GM21423 (cell line): ENCODE measurements at regions not wholly inside any gene's neighbourhood (a gene's known extent, or its start where the extent isn't known, plus 50 kb on each side); places are given as distances from the start of the nearest gene placed in this dataset.
"Not testable (repeated sequence)": the region's sequence is repeated elsewhere in the genome, so short reads cannot be mapped to it uniquely, and the experiment has no call there.

Source experiments
- ATAC-seq: cut with Tn5 transposase; IDR thresholded peaks from one replicate; pipeline ENCODE4 v1.9.1; 2021; ENCODE audit warnings: mild to moderate bottlenecking, moderate library complexity; ENCODE audit not compliant: unreplicated experiment

- ATAC-seq = not testable (repeated sequence)
These were observed 257.0 kb upstream of the OSR1 start for GRCh38 chr2:19615402-19615801.

GRCh38 chr2:19614066-19614465, 255.6 kb upstream of the OSR1 start:
- ATAC-seq = no peak

DNA sequence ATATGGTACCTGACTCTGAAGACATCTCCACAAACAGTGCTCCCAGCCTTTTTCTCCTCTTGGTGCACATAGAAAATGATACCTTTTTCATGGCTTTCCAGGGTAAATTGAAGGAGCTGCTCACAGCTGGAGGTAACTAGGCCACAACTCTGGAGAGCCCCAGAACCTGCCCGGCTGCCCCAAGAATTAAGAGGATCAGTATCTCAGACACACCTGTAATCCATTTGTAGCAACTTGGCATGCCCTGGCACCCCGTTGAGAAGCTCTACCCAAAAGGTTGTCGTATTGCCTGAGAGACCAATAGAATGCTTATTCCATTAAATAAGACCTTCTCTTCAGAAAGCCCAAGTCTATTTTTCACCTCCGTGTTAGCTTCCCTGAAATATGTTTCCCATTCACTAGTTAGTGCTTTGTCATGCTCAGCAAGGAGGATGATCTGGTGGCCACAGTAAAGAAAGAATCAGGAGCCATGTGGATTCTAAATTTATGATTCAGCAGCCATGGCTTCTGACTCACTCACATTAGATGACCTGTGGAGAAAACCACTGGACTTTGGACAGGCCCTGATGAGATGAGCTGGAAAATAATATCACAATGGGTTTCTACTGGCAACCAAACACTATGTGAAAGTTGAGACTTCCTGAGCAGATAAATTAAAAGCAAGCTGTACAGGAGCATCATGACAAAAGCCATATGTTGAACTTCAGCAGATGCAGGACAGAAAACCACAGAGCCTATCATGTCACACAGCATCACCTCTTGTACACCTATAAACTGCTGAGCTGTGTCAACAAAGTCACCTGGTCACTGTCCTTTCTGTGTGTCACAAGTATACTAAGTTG, 253.3 kb upstream of the OSR1 start:
- no peak for ATAC-seq

DNA sequence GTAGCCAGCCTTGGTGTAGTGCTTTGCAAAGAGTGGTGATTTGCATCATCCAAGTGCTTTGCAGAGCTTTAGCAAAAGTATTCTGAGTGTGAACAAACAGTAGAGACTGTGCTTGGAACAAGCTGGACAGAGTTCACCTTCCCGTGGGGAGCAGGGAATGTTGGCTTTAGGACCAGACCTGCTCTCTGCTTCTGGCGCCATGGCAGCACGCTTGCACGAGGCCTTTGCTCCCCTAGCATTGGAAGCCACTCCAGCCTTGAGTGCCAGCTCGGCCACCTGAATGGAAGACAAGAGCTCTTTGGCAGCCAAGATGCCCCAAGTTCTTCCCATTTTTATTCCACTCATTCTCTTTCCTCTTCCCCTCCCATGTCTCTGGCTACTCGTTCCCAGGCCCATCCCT, 250.8 kb upstream of the OSR1 start:
- no peak for ATAC-seq

- no peak for ATAC-seq
These were observed 249.7 kb upstream of the OSR1 start for GRCh38 chr2:19607931-19608771.

DNA sequence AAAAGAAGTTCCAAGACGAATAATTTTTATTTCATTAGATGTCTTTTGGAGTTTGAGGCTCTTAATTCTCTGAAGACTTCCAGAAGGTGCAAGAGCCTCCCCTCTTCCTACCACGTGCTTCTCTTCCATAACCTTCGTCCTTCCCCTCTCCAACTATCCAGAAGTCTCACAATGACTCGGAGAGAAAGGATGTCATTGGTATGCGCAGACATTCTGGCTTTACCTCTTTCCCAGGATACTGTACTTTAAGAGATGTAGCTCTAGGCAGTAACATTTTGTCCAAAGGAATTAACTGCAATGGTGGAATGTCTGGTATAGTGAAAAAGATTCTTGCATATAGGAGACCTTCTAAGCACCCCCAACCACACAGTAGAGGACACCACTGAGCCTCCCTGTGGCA, 249.0 kb upstream of the OSR1 start:
- no peak for ATAC-seq

DNA sequence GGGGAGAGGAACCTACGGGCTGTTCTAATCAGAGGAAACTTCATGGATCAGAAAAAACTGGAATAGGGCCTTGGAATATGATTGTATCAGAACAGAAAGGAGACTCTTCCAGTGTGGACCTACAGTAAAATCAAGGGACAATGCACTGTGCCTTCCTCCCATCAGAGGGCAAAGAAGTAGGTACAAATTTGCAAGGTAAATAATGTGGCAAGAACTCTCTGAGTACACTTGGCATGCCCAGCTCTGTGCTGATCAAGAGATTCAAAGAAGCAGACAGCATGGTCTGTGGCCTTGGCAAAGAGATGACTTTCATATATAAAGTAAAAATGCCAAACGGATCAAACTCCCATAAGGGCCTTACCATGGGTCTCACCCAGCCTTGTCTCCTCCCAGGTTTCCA, 242.6 kb upstream of the OSR1 start:
- ATAC-seq = no peak

- ATAC-seq = no peak
These were observed 242.1 kb upstream of the OSR1 start for GRCh38 chr2:19600506-19600905.

DNA sequence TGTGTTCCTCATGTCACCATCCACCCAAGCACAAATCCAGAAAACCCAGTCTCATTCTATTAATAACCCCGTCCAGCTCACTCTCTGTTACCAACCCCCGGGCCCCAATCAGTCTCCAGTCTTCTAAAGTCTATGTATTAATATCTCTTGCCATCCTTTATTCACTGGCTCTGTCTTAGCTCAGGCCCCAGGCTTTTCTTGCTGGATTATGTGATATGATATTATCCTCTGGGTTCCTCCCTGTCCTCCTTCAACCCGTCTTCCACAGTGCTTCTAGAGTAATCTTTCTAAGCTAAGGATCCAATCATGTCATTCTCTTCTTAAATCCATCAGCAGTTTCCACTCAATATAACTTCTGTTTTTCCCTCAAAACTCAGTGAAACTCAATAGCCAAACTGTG, 240.5 kb upstream of the OSR1 start:
- no peak for ATAC-seq

GRCh38 chr2:19592197-19592596, 233.8 kb upstream of the OSR1 start:
- ATAC-seq = no peak

DNA sequence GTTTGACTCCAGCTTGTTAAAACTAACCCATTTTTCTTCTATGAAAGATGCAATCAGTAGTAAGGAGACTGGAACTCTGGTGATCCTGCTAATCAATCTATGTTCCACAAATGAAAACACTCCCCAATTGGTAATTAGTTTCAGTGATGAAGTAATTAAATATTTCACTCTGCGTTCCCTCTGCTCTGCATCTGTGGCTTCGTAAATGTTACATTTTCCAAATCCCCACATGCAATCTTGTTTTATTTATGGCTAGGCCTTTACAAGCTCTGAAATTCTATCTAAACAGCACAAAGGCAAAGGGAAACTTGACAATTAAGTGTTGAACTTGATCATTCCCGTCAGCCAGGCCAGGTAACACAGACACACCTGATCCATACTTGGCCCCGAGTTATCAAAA, 231.4 kb upstream of the OSR1 start:
- no peak for ATAC-seq

GRCh38 chr2:19580830-19581229, 222.4 kb upstream of the OSR1 start:
- ATAC-seq = no peak

GRCh38 chr2:19580264-19580663, 221.8 kb upstream of the OSR1 start:
- ATAC-seq = no peak

- ATAC-seq = no peak
These were observed 221.0 kb upstream of the OSR1 start for GRCh38 chr2:19579461-19579860.

DNA sequence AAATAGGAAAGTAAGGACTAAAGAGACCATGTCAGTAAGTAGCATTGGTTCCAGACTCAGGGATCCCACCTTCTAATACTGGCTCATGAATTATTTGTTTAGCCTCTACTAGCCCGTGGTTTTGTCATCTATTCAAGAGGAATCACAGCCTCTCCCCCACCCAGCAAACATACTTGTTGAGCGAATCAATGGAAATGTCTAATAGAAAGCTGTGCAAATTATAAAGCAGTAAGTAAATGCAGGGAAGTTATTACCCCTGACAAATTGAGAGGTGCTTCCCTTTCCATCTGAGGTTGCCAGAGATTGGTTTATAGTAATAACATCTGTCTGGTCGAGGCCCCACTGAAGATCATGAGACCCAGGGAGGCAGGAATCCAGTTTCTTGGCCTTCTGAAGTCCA, 219.3 kb upstream of the OSR1 start:
- no peak for ATAC-seq

GRCh38 chr2:19576411-19576810, 218.0 kb upstream of the OSR1 start:
- ATAC-seq = no peak

DNA sequence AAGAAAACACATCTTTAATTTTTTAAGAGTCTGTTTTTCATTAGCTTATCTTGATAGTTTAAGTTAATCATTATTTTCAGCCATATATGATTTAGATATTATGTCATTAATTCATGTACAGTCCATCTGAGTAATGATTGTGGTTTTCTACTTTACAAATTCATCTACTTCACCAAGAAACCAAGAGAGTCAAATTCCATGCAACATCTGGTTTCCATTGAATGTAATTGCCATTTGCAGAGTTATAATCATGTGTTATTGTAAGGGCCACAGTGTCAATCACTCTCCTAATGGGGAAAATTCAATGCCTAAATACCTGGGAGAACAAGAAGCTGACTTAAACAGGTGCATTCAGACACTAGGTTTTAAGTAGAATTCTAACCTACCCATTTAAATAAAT, 217.2 kb upstream of the OSR1 start:
- no peak for ATAC-seq

- ATAC-seq = no peak
These were observed 216.4 kb upstream of the OSR1 start for GRCh38 chr2:19574778-19575260.

GRCh38 chr2:19573784-19574183, 215.4 kb upstream of the OSR1 start:
- ATAC-seq = no peak

- no peak for ATAC-seq
These were observed 213.3 kb upstream of the OSR1 start for GRCh38 chr2:19571773-19572172.

DNA sequence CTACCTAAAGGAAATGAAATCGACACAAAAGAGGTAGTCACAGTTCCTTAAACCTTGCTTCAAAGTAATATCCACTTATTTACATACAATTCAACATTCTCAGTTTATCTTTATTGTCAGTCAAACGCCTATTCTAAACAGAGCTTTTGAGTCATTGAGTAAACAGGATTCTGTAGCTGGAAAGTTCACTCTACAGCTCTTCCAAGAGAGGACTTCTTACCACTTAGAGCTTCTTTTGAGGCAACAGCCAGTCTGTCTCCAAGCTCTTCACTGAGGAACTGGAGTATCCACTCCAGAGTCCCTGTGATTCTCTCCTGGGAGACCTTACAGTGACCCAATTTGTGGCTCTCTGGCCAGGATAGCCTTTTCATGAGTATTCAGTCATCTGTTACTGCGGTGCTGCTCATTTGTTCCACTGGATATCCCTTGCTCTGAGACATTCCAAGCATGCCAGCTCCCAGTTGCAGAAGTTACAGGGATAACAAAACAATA, 210.9 kb upstream of the OSR1 start:
- no peak for ATAC-seq

DNA sequence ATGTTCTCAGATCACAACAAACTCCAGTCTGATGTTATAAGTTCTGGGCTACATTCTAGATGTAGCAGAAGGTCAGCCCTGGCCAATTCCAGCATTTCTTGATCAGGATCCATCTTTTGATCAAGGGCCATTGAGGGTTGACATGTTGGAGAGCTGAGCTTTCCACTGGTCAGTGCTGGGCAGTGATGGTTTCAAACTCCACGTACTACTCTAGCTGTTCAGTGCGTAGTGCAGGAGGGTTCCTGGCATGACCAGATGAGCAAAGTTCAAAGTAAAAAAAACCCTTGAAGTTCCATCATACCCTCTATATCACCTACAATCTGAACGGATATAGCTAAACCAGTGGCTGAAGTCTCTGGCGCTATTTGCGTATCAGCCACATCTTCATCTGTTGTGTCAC, 210.4 kb upstream of the OSR1 start:
- ATAC-seq = no peak
